CD1c-positive myeloid dendritic cell (primary cell): ENCODE measurements at regions not wholly inside any gene's neighbourhood (a gene's known extent, or its start where the extent isn't known, plus 50 kb on each side); places are given as distances from the start of the nearest gene placed in this dataset.
"Not testable (repeated sequence)": the region's sequence is repeated elsewhere in the genome, so short reads cannot be mapped to it uniquely, and the experiment has no call there.

Source experiments
- DNase-seq: peaks from one replicate; pipeline ENCODE4 v3.0.0-alpha.2; 2016; ENCODE audit errors: extremely low spot score

GRCh38 chr6:91075244-91075976, 488.5 kb upstream of the MAP3K7 start:
- DNase-seq: no peak

- no peak for DNase-seq
Measured at GRCh38 chr6:91063362-91063761, 476.5 kb upstream of the MAP3K7 start.

GRCh38 chr6:91057689-91058088, 470.8 kb upstream of the MAP3K7 start:
- DNase-seq: no peak

GRCh38 chr6:91055959-91056358, 469.1 kb upstream of the MAP3K7 start:
- no peak for DNase-seq

- not testable (repeated sequence) for DNase-seq
Measured at GRCh38 chr6:91052473-91053450, 465.9 kb upstream of the MAP3K7 start.

GRCh38 chr6:91045161-91045560, 458.3 kb upstream of the MAP3K7 start:
- no peak for DNase-seq

GRCh38 chr6:91043751-91044150, 456.9 kb upstream of the MAP3K7 start:
- DNase-seq: no peak

GRCh38 chr6:91042656-91043055, 455.8 kb upstream of the MAP3K7 start:
- DNase-seq: no peak

GRCh38 chr6:91033964-91034363, 447.1 kb upstream of the MAP3K7 start:
- DNase-seq: no peak

- DNase-seq: no peak
Measured at GRCh38 chr6:91031581-91031980, 444.7 kb upstream of the MAP3K7 start.

- DNase-seq: no peak
Measured at GRCh38 chr6:91029211-91029610, 442.3 kb upstream of the MAP3K7 start.

- DNase-seq: no peak
Measured at GRCh38 chr6:91023529-91023928, 436.7 kb upstream of the MAP3K7 start.

GRCh38 chr6:91020744-91021143, 433.9 kb upstream of the MAP3K7 start:
- DNase-seq: no peak

GRCh38 chr6:91018586-91018985, 431.7 kb upstream of the MAP3K7 start:
- no peak for DNase-seq

- DNase-seq: no peak
Measured at GRCh38 chr6:91013511-91013910, 426.6 kb upstream of the MAP3K7 start.

- no peak for DNase-seq
Measured at GRCh38 chr6:90997076-90997475, 410.2 kb upstream of the MAP3K7 start.

- no peak for DNase-seq
Measured at GRCh38 chr6:90993770-90994169, 406.9 kb upstream of the MAP3K7 start.

GRCh38 chr6:90989763-90990162, 402.9 kb upstream of the MAP3K7 start:
- no peak for DNase-seq

- no peak for DNase-seq
Measured at GRCh38 chr6:90984066-90984465, 397.2 kb upstream of the MAP3K7 start.

- DNase-seq: no peak
Measured at GRCh38 chr6:90983462-90983861, 396.6 kb upstream of the MAP3K7 start.

- no peak for DNase-seq
Measured at GRCh38 chr6:90982581-90982980, 395.7 kb upstream of the MAP3K7 start.

- no peak for DNase-seq
Measured at GRCh38 chr6:90982051-90982450, 395.2 kb upstream of the MAP3K7 start.

GRCh38 chr6:90978046-90978445, 391.2 kb upstream of the MAP3K7 start:
- DNase-seq: no peak
